C4-2B (cell line): ENCODE measurements at regions not wholly inside any gene's neighbourhood (a gene's known extent, or its start where the extent isn't known, plus 50 kb on each side); places are given as distances from the start of the nearest gene placed in this dataset.

Experiments
- H3K27ac ChIP-seq: fragments of 450-650 bp; 2 replicates; pipeline ENCODE4 v1.5.1; 2017
- ZFX ChIP-seq: fragments of 450-650 bp; IDR thresholded peaks from 2 replicates; pipeline ENCODE4 v1.6.1; 2017
- TF ChIP-seq, protein P1 (sequence below): fragments of 450-650 bp; conservative IDR thresholded peaks from 2 replicates; pipeline ENCODE4 v1.5.1; 2017; ENCODE audit warnings: mild to moderate bottlenecking

DNA sequence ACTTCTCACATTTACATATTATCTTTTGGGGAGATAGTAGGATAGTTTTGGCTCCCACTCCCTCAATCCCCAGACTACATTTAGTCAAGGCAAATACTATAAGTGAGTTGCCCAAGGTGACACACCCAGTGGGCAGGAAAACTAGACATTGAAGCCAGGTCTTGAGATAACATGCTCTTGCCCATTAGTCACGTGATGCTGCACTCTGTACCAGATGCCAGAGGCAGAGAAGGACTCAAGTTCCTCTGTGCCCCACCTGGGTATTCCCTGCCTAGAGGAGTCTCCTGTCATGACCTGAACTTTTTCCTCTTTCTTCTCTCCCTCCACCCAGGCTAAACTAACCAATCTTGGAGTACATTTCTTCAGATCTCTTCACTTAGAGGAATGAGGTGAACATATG is 484.9 kb downstream of the BUD13 start:
- TF ChIP-seq ZFX, result no peak
- TF ChIP-seq, protein P1, sequence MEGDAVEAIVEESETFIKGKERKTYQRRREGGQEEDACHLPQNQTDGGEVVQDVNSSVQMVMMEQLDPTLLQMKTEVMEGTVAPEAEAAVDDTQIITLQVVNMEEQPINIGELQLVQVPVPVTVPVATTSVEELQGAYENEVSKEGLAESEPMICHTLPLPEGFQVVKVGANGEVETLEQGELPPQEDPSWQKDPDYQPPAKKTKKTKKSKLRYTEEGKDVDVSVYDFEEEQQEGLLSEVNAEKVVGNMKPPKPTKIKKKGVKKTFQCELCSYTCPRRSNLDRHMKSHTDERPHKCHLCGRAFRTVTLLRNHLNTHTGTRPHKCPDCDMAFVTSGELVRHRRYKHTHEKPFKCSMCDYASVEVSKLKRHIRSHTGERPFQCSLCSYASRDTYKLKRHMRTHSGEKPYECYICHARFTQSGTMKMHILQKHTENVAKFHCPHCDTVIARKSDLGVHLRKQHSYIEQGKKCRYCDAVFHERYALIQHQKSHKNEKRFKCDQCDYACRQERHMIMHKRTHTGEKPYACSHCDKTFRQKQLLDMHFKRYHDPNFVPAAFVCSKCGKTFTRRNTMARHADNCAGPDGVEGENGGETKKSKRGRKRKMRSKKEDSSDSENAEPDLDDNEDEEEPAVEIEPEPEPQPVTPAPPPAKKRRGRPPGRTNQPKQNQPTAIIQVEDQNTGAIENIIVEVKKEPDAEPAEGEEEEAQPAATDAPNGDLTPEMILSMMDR, result no peak

DNA sequence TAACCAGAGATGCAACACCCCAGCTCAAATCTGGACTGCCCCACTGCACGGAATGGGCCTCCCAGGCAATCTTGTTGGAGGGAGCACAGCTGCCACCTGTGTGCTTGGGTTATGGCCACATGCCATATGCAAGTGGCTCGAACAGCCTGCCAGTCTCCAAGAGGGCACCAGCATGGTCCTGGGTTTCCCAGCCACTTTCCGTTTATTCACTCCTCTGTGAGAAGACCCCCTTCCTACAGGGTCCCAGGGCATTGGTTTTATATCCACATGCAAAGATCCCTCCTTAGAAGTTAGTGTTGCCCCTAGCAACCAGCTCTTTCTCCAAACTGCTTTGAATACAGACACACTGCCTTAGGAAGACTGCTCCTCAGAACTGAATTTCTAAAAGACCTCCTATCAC is 487.8 kb downstream of the BUD13 start:
- H3K27ac ChIP-seq, result no peak overlapping the region
- TF ChIP-seq, protein P1, result no peak
- no peak for TF ChIP-seq ZFX

More for the DNA sequence above, 484.9 kb downstream of the BUD13 start:
- H3K27ac ChIP-seq, result no peak overlapping the region

DNA sequence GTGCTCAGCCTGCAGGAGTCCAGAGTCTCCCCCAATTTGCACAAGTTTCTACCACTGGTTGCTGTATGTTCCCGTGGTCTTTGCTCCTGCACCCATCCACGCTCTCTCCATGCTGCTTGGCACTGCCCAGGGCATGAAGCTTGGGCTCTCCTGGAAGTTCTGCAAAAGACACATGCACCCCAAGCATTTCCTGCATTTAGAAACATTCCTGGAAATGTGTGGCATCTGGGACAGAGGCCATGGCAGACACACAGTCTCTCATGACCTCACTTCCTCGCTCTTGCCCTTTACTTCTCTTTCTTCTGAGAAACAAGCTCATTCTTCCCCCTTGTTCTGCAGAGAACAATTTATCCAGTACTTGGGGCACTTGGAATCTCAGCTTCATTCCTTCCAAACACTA is 489.5 kb downstream of the BUD13 start:
- no peak overlapping the region for H3K27ac ChIP-seq
- TF ChIP-seq, protein P1, result no peak
- no peak for TF ChIP-seq ZFX

DNA sequence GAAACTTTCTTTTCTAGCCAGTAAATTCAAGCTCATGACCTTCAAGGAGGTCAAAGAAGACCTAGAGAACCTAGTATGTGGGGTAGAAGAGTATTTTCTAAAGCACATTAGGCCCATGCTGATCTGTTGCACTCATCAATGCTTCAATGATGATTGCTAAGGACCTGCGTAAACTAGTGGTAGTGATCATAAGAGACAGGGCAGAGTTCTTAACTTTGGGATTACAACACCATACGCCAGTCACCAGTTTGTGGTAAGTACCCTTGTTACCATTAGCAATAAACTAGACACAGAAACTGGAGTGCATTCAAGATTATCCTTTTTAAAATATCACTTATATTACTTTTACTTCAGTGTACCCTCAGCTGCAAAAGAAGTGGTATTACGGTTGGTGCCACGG is 490.3 kb downstream of the BUD13 start:
- TF ChIP-seq ZFX, result no peak
- TF ChIP-seq, protein P1, result no peak

DNA sequence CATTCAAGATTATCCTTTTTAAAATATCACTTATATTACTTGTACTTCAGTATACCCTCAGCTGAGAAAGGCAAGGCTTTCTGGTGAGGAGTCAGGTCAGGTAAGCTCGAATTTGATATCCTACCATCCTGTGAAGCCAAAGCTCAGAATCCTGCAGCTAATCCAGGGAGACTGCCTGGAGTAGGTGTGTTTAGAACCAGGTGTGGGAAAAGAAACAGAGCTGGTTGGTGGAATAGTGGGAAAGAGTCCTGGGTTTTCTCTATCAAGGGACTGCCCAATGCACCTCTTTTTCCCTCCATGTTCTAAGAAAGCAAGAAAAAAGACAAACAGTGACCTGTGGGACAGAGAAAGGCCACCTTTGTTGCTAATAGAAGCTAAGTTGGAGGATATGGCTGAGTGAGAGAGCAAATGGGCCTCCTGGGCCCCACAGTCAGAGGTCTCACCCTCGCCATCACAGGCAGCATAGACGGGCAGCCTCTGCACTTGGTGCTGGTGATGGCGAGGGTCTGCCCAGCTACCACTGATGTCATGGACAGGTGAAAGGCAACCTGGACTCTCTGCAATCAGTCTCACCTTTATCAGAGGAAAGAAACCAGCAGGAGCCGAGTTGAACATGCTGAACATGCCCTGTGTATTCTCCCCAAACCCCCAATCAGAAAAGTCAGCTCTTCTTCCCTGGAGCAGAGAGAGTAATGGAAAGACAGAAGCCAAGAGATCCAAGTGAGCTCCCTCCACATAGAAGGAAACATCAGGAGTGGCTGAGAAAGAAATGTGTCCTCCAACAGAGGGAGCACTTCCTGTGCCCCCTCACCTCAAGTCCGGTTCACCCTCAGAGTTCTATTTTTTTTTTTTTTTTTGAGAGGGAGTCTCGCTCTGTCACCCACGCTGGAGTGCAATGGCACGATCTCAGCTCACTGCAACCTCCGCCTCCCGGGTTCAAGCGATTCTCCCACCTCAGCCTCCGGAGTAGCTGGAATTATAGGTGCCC is 491.3 kb downstream of the BUD13 start:
- no peak overlapping the region for H3K27ac ChIP-seq
- no peak for TF ChIP-seq ZFX
- TF ChIP-seq, protein P1, result peak; percentile 33

More for the DNA sequence above, 490.3 kb downstream of the BUD13 start:
- H3K27ac ChIP-seq, result no peak overlapping the region

DNA sequence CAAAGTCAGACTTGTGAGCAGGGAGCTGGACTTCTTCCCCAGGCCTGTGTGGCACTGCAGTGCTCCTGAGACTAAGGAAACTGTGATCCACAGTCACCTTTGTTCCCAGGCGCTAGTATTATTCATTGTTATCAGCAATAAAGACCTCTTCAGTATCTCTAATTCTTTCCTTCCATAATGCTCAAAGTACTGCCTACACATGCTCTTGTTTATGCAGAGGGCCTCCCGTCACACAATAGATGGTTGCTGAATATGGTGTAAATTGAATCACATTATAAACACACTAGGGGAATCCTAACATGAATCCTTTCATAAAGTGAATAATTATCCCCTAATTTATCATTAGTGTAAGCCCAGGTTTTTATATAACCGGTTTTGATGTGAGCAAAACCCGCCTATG is 493.3 kb downstream of the BUD13 start:
- TF ChIP-seq, protein P1, result no peak
- no peak for TF ChIP-seq ZFX
- no peak overlapping the region for H3K27ac ChIP-seq

DNA sequence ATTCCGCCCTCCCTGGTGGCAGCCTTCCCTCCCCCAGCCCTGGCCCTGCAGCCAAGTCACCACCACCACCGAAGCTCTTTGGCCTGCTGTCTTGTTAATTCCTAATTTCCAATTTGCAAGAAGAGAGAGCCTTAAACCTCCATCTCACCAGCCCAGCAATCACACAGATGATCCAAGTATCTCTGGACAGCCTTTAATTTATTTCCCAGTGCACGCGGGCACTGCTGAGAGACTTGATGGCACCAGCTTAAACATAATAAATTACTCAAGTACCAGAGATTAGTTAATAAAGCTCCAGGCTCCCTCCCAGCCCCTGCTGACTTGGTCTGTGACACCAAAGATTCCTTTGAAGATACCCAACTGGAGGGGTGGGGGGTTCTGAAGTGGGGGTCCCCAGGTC is 494.7 kb downstream of the BUD13 start:
- no peak overlapping the region for H3K27ac ChIP-seq
- TF ChIP-seq, protein P1, result no peak
- no peak for TF ChIP-seq ZFX
